ENCODE measurements at regions not wholly inside any gene's neighbourhood (a gene's known extent, or its start where the extent isn't known, plus 50 kb on each side); places are given as distances from the start of the nearest gene placed in this dataset.

DNA sequence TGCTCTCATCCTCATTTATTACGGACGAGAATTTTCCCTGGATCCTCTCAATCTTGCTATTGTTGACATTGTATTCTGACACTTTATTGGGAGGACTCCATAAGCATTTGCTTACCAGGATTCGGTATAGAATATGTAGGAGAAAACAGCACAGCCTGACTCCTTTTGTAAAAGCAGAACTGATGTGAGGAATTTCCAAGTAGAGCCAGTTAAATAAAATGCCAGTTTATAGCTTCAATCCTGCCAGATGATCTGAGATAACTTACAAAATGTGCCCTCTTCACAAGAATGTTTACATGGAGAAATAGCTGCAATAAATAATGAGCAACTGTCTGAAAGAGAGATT is 332.9 kb upstream of the PRICKLE1 start:
- TF ChIP-seq, protein P1, sequence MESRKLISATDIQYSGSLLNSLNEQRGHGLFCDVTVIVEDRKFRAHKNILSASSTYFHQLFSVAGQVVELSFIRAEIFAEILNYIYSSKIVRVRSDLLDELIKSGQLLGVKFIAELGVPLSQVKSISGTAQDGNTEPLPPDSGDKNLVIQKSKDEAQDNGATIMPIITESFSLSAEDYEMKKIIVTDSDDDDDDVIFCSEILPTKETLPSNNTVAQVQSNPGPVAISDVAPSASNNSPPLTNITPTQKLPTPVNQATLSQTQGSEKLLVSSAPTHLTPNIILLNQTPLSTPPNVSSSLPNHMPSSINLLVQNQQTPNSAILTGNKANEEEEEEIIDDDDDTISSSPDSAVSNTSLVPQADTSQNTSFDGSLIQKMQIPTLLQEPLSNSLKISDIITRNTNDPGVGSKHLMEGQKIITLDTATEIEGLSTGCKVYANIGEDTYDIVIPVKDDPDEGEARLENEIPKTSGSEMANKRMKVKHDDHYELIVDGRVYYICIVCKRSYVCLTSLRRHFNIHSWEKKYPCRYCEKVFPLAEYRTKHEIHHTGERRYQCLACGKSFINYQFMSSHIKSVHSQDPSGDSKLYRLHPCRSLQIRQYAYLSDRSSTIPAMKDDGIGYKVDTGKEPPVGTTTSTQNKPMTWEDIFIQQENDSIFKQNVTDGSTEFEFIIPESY (IDR thresholded peaks at IDR 0.05): no peak
- TF ChIP-seq, protein P2, sequence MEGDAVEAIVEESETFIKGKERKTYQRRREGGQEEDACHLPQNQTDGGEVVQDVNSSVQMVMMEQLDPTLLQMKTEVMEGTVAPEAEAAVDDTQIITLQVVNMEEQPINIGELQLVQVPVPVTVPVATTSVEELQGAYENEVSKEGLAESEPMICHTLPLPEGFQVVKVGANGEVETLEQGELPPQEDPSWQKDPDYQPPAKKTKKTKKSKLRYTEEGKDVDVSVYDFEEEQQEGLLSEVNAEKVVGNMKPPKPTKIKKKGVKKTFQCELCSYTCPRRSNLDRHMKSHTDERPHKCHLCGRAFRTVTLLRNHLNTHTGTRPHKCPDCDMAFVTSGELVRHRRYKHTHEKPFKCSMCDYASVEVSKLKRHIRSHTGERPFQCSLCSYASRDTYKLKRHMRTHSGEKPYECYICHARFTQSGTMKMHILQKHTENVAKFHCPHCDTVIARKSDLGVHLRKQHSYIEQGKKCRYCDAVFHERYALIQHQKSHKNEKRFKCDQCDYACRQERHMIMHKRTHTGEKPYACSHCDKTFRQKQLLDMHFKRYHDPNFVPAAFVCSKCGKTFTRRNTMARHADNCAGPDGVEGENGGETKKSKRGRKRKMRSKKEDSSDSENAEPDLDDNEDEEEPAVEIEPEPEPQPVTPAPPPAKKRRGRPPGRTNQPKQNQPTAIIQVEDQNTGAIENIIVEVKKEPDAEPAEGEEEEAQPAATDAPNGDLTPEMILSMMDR (IDR thresholded peaks at IDR 0.05 in 2 of 3, conservative IDR thresholded peaks at IDR 0.05 in 1 of 3; ENCODE audit: control insufficient read depth in 2 of 3, extremely low read depth in 1 of 3, insufficient read depth in 1 of 3, low read depth in 3 of 3, low read length in 3 of 3): no peak

All from GM12878 (cell line).